GDM1 (cell line): ENCODE measurements at regions not wholly inside any gene's neighbourhood (a gene's known extent, or its start where the extent isn't known, plus 50 kb on each side); places are given as distances from the start of the nearest gene placed in this dataset.
"Not testable (repeated sequence)": the region's sequence is repeated elsewhere in the genome, so short reads cannot be mapped to it uniquely, and the experiment has no call there.

Experiments used
- DNase-seq: peaks from one replicate; lab custom pipeline; 2025; lab: John Stamatoyannopoulos, UW

DNA sequence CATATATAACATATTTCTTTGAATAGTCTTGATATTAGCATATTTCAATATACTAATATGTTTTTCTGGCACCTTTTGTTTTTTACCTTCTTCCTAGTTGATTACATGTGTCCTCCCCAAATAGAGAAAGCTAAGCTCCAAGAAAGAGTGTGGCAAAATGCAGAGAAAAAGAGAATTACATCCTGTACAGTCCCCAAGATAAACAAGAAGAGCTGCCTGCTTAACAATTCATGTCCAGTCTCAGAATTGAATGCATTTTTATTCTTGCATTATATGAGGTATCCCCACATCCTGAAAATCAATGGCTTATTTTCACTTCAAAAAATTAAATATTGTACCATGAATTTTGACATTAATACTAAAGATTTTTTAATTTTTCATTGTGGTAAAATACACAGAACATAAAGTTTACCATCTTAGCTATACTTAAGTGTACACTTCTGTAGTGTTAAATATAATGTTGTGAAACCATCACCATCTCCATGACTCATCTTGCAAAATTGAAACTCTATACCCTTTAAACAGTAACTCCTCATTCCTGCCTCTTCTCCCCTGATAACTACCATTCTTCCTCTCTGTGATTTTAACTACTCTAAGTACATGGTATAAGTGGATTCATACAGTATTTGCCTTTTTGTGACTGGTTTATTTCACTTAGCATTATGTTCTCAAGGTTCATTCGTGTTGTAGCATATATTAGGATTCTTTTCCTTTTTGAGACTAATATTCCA is 490.3 kb downstream of the COL12A1 start:
- no peak for DNase-seq

DNA sequence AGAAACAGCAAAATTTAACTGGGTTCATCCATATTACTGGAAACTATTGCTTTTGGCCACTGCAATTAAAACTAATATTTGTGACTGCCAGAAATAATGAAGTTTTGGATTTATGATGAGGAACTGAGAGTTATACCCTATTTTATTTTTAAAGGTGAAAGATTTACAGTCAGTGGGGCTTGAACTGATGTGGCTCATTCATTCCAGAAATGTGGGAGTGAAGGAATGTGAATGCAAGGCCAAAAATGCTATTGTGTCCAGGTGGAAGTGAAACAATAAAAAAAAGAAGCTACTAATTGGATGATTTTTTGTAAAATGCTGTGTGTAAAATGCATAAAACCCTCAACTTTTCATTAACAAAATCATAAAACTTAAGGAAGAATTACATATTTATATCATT is 491.9 kb downstream of the COL12A1 start:
- DNase-seq: no peak

DNA sequence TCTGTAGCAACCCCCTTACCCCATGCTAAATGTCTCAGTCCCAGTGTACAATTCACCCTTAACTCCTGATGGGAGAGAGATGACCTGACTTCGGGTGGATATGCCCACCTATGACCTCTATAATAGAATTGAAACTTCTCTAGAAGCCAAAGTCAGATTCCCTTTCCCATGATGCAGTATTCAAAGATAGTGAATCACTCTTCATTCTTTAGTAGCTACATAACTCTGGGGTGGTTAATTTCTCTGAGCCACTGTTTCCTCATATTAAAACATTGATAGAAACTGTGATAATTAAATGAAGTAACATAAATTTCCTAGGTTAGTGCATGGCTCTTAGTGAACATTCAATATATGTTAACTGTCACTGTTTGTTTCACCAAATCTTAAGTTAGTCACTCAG is 500.4 kb downstream of the COL12A1 start:
- DNase-seq: no peak

DNA sequence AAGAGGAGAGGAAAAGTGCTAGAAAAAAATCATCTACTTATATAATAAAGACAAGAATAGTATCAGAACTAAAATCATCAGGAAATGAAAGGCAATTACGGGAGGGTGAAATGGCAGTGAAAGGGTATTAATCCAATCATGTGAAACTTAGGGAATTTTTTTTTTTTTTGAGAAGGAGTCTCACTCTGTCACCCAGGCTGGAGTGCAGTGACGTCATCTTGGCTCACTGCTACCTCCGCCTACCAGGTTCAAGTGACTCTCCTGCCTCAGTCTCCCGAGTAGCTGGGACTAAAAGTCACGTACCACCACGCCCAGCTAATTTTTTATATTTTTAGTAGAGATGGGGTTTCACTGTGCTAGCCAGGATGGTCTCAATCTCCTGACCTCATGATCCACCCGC is 501.3 kb downstream of the COL12A1 start:
- not testable (repeated sequence) for DNase-seq

DNA sequence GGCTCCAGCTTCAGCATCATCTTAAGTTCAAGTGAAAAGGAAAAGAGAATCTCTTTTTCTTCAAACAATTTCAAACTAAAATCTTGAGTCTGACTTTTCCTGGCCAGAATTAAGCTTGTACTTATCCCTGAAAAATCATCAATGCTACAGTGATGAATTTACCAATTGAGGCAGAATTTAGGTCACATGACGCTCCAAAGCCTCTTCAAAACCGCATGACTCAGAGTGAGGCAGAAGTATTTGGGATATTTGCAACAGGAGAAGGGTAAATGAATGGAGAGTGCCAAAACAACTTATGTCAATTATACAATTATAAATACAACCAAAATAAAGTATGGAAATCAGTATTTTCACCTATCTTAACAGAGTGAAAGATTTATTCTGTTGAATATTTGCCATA is 515.5 kb downstream of the COL12A1 start:
- DNase-seq: no peak

DNA sequence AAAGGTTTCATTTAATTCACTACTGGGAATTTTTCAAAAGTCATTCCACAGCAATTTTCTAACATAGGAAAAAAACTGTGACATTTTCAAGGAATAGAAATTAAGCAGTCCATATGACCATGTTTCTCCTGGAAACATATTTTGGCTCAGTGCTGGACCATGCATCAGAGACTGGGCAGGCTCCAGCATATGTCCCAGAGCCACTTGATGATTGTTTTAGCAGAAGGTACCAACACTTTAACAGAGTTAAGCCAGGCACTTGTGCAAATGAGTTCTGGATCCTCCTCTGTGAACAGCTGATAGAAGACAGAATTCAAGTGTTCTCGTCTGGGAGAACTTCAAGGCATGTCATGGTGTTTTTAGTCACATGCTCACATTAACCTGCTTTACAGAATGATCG is 516.3 kb downstream of the COL12A1 start:
- DNase-seq: no peak

DNA sequence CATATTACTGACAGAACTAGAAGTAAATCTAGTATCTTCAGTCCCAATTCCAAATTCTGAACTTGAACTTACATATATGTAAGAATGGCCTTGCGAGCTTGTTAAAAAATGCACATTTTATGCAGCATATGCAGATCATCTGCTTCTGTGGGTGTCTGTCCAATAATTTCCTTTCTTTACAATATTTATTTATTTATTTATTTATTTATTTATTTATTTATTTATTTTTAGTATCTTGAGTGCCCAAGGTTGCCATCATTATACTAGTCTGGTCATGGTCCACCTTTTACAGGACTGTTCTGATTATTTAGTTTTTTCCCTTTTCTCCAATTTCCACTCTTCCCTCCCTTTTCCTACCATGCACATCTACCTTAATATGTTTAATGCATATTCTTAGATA is 528.4 kb downstream of the COL12A1 start:
- DNase-seq: no peak

DNA sequence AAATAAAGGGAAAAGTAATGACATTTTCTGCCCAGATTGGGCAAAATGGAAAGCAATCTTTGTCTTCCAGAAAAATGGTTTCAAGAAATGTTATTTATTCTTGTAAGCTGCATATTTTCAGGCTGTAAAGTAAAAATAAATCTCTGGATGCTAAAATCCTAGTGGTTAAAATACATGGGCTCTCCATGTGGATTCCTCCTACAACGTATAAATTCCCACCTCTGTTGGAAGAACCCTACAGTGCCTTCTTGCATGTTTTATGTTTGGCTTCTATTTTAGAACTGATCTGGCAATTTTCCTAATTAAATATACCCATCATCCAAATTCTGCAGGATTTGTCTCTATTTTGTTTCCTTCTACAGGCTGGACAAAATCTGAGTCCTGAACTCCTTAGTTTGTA is 528.9 kb downstream of the COL12A1 start:
- DNase-seq: no peak

DNA sequence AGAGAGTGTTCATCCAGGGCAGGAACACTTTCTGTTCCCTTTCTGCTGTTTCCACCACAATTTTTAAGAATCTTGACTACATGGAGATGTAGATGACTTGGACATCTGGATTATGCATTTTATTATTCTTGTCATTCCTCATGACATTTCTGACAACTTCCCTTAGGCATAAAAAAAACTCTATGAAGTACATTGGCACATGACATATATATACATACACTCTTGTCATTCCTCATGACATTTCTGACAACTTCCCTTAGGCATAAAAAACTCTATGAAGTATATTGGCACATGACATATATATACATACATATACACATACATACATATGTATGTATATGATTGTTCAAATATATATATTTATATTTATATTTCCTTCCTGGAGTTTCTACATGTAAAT is 531.5 kb downstream of the COL12A1 start:
- DNase-seq: no peak

DNA sequence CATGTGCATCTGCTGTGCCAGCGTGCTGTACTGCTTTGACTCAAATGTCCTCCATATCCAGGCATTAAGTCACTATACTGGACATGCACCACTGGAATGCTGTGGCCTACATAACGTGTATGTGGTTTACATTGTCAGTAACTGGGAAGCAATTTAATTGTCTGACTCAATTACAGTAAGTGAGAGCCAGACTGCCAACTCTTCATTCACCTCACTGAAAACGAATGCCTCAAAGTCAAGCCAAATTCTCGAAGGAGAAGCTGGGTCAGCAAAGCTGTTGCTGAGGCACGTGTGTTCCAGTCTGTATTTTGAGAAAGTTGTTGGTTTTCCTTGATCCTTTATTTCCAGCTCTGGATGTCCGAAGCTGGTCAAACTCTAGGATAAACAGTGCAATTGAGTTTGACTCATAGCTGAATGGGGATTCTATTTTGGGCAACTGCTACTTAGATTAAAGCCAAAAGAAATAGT is 534.3 kb downstream of the COL12A1 start:
- DNase-seq: no peak

DNA sequence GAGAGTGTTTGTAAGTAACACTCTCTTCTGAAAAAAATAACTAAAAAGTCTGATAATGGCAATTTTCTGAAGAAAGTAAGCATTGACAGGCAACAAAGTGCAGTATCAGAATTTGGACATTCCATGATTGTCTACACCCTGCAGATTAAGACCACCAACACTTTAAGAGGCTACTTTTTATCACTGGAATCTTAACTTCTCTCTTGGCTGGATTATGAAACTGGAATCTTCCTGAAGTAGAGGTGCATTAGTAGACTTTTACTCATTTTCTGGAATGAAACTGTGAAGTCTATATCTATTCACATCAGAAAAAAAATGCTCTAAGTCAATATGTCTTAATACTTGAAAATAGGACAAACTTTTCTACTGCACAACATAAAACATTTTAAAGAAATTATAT is 547.5 kb downstream of the COL12A1 start:
- no peak for DNase-seq

DNA sequence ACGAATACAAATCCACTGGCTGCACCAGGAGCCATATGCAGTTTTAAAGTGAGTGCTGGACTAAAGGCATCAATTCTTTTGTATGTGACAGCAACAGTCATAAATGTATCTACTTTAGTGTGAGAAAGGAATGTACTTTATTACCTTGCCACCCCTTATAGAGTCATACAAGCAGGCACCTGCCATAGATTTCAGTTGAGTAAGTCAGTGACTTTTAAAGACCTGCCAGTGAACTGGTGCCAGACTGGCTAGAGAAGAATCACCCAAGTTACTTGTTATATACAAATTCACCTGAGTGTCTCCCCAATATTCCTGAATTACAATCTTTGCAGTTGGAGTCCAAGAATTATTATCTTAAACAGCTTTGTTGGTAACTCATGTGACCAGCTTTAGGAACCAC is 547.9 kb downstream of the COL12A1 start:
- no peak for DNase-seq

DNA sequence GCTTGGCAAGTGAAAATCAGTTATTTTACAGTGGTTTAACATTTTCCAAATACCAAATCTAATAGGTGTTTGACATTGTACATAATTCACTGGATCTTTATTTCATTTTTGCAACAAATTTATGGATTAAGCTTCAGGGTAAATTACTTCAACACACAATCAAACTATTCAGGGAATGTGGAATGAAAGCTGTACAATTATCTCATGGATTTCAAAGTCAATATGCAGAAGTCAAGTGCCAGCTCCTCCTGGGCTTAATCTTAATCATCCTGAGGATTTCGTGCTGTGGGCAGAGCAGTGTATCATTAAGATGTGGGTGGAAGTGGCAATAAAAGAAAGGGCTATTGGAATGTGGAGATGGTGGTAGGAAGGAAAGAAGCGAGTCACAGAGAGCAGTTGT is 548.8 kb downstream of the COL12A1 start:
- DNase-seq: no peak

DNA sequence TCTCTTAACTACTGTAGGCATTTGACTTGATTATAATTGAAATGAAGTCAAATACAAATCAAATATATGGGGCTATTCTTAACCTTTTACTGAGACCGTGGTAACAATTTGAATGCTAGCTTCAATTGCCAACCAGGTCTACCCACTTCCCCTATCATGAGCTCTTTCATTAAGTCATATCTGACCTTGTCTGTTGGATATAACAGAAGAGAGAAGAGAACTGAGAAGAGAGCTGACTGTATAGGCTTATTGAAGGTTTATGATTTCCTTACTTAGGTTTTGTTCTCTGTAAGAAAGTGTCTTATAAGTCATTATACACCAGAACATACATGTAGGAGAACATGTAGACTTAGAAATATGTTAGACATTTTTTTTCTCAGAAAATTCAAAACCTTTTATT is 549.4 kb downstream of the COL12A1 start:
- no peak for DNase-seq

DNA sequence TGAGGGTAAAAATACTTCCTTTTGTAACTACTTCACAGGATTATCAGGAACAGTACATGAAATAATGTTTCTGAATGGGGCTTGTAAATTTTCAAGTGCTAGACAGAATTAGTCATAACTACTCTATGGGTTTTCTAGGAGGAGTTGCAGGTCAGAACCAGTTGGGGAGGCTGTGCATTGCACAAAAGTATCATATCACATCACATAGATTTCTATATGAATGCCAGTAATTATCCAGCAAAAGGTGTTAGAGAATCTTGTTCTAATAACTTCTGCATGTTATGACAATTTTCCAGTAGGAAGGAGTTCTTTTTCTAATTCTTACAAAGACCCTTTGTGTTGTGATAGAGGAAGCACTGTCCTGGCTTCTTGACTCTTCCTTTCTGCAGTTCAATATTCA is 551.6 kb downstream of the COL12A1 start:
- DNase-seq: no peak

DNA sequence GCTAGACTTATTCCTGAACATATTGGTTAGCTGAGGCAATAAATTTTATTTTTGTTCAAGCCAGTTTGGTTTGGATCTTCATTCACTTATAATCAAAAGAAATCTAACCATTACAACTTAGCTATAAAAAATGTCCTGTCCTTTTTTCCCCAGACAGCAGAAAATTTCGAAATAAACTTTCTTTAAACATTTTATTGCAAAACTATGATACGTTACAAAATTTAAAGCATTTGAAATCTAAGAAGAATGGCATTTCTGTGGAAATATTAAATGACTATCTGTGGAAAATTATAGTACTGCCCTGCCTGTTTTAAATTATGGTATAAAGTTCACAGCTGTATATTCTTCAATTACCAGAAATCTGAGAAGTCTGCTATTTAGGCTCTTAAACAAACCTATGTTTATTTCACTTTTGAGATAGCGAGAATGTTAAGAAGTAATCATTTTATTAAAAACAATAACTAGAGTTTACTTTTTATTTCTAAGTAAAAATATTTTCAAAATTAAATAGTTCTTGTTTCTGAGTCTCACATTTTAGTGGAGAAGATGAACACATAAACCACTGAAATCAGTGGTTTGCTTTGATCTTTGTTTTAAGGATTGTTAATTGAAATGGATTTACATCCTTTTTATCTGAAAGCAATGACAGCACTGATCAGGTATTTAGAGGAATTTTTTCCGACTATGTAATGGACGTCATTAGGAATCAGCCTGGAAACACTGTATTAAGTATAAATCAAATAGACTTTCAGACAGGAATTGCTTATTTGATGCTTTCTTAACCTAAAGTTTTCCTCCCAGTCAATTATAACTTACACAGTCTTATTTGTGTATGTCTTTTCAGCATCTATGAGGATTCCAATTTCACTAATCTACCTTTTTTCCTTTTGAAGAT is 553.7 kb downstream of the COL12A1 start:
- no peak for DNase-seq

DNA sequence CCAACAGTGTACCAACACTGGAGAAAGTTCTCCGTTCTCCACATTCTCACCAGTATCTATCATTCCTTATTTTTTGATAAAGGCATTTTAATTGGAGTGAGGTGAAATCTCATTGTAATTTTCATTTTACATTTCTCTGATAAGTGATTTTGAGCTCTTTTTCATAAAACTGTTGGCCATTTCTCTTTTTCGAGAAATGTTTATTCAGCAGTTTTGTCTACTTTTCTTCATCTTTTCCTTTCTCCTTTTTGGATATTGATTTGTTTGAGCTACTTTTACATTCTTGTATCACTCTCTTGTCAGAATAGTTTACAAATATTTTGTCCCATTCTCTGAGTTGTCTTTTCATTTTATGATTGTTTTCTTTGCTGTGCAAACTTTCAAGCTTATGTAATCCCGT is 555.2 kb downstream of the COL12A1 start:
- no peak for DNase-seq

DNA sequence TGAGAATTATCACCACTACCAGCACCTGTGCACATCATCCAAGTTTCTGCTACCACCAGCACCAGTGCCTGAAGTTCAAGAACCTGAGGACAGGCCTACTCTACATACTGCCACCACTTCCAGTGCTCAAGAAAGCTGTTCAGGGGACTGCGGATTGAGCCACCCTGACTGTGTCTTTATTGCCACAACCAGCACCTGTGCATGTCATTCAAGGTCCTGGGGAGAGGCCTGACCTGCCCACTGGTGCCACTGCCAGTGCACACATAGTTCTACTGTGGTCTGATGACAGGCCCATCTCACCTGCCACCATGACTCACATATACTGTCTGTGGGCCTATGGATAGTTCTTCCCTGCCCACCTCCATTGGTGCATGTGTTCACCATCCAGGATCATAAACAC is 559.4 kb downstream of the COL12A1 start:
- no peak for DNase-seq

DNA sequence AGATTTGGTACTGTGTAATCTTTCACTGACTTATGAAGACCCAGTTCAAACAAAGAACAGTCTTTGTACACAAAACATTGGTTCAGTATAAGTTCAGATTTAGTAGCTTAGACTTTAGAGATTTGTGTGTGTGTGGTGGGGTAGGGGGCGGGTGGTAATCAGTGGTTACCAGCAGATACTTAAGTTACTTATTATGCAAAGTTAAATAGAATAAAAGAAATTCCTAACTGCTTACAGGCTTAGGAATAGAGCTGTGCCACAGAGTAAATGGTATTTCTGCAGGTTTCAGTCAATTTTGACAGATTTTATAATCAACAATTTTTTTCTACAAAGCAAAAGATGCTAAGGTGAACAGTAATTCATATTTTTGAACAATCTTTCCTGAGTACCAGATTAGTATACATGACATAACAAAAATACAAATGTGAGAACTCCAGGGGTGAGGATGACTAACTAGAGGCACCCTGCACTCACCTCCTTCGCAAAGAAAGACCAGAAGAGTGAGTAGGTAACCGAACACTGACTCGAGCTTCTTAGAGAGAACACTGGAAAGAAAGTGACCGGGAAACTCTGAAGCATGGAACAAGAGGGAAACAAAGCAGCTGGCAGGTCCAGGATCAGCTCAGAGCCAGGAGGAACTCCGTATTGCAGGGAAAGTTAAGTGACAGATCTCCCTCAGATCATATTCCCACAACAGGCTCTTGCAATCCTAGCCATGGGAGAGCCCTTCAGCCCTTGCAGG is 560.6 kb downstream of the COL12A1 start:
- no peak for DNase-seq

DNA sequence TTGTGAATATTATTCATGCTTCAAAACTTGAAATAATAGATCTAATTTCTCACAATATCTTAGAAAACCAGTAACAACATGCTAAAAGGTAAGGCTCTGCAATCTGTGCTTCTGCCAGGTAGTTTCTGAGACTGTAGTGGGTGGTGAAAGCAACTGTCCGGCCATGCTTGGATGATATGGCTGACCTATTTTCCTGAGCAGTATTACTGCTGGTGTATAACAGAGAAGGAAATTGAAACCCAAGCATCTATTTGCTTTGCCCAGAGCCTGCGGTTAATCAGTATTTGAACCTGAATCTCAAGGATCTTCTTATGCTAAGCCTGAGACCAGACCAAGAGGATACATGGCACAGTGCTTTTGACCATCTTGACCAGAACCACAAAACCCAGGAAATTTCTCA is 563.8 kb downstream of the COL12A1 start:
- DNase-seq: no peak

DNA sequence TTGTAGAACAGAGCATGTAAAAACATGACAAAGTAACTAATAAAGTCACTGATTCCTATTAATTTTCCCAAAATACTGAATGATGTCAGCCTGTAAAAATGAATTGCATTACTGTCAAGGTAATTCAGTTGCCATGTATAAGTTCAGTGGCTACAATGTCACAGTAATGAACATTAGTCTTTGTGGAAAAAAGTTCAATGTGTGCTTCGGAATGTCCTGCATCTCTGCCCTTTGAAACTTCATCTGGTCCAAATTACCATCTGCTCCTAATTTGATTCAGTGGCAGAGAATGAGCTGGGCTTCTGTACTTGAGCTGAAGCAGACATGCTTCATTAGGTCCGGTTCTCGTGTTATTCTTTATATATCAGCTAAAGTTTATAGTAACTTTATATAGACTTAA is 567.4 kb downstream of the COL12A1 start:
- no peak for DNase-seq

DNA sequence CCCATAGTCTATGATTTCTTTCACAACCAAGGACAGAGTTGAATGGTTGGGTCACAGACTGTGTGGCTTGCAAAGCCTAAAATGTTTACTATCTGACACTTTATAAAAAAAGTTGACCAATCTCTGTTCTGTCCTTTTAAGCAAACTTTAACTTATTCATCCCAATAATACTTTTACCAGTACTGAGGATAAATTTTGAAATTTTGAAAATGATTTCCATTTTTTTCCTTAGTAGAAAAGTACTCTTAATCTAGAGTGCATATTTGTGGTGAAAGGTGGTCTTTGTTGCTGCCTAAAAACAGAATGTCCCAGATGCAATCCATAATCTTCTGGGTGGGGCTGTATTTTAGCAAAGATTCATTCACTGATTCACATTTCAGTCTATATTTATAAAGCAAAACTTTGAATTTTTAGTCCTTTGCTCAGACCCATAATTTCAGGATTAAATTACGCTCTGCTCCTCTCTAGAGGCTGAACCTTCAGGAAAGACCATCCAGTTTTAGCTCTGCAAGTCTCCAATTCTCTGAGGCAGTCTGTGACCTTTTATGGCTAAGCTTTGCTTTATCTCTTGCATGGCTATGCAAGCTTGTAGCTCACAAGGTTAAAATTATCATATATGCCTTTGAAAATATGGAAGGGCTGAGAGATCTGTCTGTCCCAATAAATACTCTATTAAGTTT is 573.5 kb downstream of the COL12A1 start:
- DNase-seq: no peak
